K562 (cell line): ENCODE measurements at regions not wholly inside any gene's neighbourhood (a gene's known extent, or its start where the extent isn't known, plus 50 kb on each side); places are given as distances from the start of the nearest gene placed in this dataset.

Experiments
- ATAC-seq: fragments of 200-7000 bp; cut with Tn5 transposase; 3 replicates; pipeline ENCODE4 v1.9.1; 2020; ENCODE audit warnings: moderate library complexity
- BruUV-seq: library from RNA; stranded (reverse); fragments of 400-500 nt; replicated peaks from 2 replicates; lab custom pipeline; 2021; lab: Mats Ljungman, UMichigan
- CTCF ChIA-PET: fragments of 300-600 bp; formaldehyde crosslinking; extraction: SDS; loops from one replicate; lab custom pipeline; 2021; ENCODE audit warnings: low intra/inter-chr PET ratio; lab: Yijun Ruan, JAX
- POLR2A ChIA-PET: fragments of 300-600, 350-650 bp; sonication (Branson Sonifier 250); formaldehyde crosslinking; extraction: SDS; loops from one replicate; lab custom pipeline; 2021; ENCODE audit warnings: antibody characterized with exemption, inconsistent platforms; lab: Yijun Ruan, JAX
- DNase-seq, 4 experiments: peaks; one replicate each; pipeline versions ENCODE4 v3.0.0 to v3.0.0-alpha.2; 2011 to 2018; ENCODE audit warnings: low spot score in 3 of 4, mixed read lengths in 3 of 4; ENCODE audit errors: extremely low read depth in 1 of 4
- FAIRE-seq: peaks from 2 replicates; lab custom pipeline; 2011; peaks lifted over from hg19 to GRCh38; lab: Jason Lieb, UNC
- H2AFZ ChIP-seq: 2 replicates; pipeline ENCODE4 v1.6.0; 2011; ENCODE audit warnings: low read depth, low read length, control low read depth, inconsistent platforms
- H3K27ac ChIP-seq: fragments of 200-600 bp; 3 replicates; pipeline ENCODE4 v1.8.0; 2011; ENCODE audit warnings: low read depth, mild to moderate bottlenecking, control low read depth, inconsistent platforms, low read length, moderate library complexity, mixed read lengths; ENCODE audit errors: extremely low read depth
- H3K27me3 ChIP-seq, 2 experiments: fragments of 300-600 bp in 1 of 2; 2 replicates in 1 of 2; 3 replicates in 1 of 2; pipeline versions ENCODE4 v1.6.0 to v1.8.0; 2011; ENCODE audit warnings: inconsistent platforms in 2 of 2, low read length in 2 of 2, mild to moderate bottlenecking in 1 of 2, mixed read lengths in 1 of 2, moderate library complexity in 1 of 2; ENCODE audit not compliant: control insufficient read depth in 2 of 2, insufficient read depth in 2 of 2
- H3K36me3 ChIP-seq: fragments of 300-600 bp; 3 replicates; pipeline ENCODE4 v1.8.0; 2011; ENCODE audit warnings: mild to moderate bottlenecking, low read length, inconsistent platforms; ENCODE audit not compliant: control insufficient read depth, insufficient read depth
- H3K4me1 ChIP-seq, 2 experiments: fragments of 200-600 bp in 1 of 2; replicated peaks in 1 of 2; 2 replicates in 1 of 2; 3 replicates in 1 of 2; pipeline versions ENCODE4 v1.5.1 to v1.8.0; 2011; ENCODE audit warnings: inconsistent platforms in 2 of 2, low read length in 2 of 2, mild to moderate bottlenecking in 1 of 2, mixed read lengths in 1 of 2, moderate library complexity in 1 of 2; ENCODE audit not compliant: control insufficient read depth in 2 of 2, insufficient read depth in 2 of 2
- H3K4me2 ChIP-seq: 2 replicates; pipeline ENCODE4 v1.6.1; 2011; ENCODE audit warnings: low read length, control low read depth, inconsistent platforms, mixed read lengths; ENCODE audit not compliant: insufficient read depth
- H3K4me3 ChIP-seq: fragments of 200-600 bp; sonication (generic), shearing (Covaris generic); 2 replicates; pipeline ENCODE4 v1.5.1; 2016; ENCODE audit warnings: control low read depth, inconsistent platforms
- H3K79me2 ChIP-seq: fragments of 200-600 bp; 3 replicates; pipeline ENCODE4 v1.8.0; 2011; ENCODE audit warnings: low read length, inconsistent platforms; ENCODE audit not compliant: control insufficient read depth, insufficient read depth
- H3K9ac ChIP-seq, 2 experiments: 2 replicates each; pipeline versions ENCODE4 v1.6.0 to v1.6.1; 2011; ENCODE audit warnings: low read depth in 2 of 2, low read length in 2 of 2, control low read depth in 1 of 2, inconsistent platforms in 1 of 2, mild to moderate bottlenecking in 1 of 2, mixed read lengths in 1 of 2; ENCODE audit not compliant: insufficient read depth in 1 of 2
- H3K9me1 ChIP-seq: one replicate; pipeline ENCODE4 v1.6.0; 2011; ENCODE audit warnings: inconsistent platforms, mild to moderate bottlenecking, low read length, moderate library complexity; ENCODE audit not compliant: control insufficient read depth, insufficient read depth
- H3K9me3 ChIP-seq: replicated peaks from 2 replicates; pipeline ENCODE4 v1.5.1; 2011; ENCODE audit warnings: low read depth, low read length, inconsistent platforms; ENCODE audit not compliant: control insufficient read depth, insufficient read depth
- H4K20me1 ChIP-seq: replicated peaks from 2 replicates; pipeline ENCODE4 v1.6.1; 2011; ENCODE audit warnings: low read length, inconsistent platforms, mixed read lengths; ENCODE audit not compliant: control insufficient read depth, insufficient read depth
- ATF7 ChIP-seq: fragments of 450-650 bp; IDR thresholded peaks from 2 replicates; pipeline ENCODE4 v1.7.1; 2014; ENCODE audit warnings: mild to moderate bottlenecking, moderate library complexity
- CCAR2 ChIP-seq: fragments of 200-400 bp; formaldehyde crosslinking; IDR thresholded peaks from 2 replicates; pipeline ENCODE4 v1.6.1; 2017; ENCODE audit warnings: mild to moderate bottlenecking, low read depth, low read length
- HDAC8 ChIP-seq: fragments of 450-650 bp; IDR thresholded peaks from 2 replicates; pipeline ENCODE4 v1.6.1; 2016; ENCODE audit warnings: mild to moderate bottlenecking, missing genetic modification characterization, moderate library complexity, missing compliant biosample characterization
- HOXB6 ChIP-seq: fragments of 250-450 bp; sonication (Bioruptor Pico); IDR thresholded peaks from 2 replicates; pipeline ENCODE4 v1.5.1; 2022; ENCODE audit warnings: mild to moderate bottlenecking, borderline replicate concordance
- JUN ChIP-seq, 2 experiments: sonication (generic) in 1 of 2; formaldehyde crosslinking in 1 of 2; IDR thresholded peaks; 2 replicates each; pipeline versions ENCODE4 v1.6.1 to v1.8.0; 2012 to 2022; ENCODE audit warnings: borderline replicate concordance in 2 of 2, mild to moderate bottlenecking in 2 of 2, improper control_type of control experiment in 1 of 2, low read depth in 1 of 2, low read length in 1 of 2, missing genetic modification reagents in 1 of 2
- NCOA2 ChIP-seq, 2 experiments: fragments of 450-650 bp; IDR thresholded peaks; 2 replicates each; pipeline ENCODE4 v1.6.1; 2018; ENCODE audit warnings: mild to moderate bottlenecking in 2 of 2, moderate library complexity in 1 of 2; ENCODE audit not compliant: partially characterized antibody in 2 of 2
- POU5F1 ChIP-seq: fragments of 150-350 bp; IDR thresholded peaks from 2 replicates; pipeline ENCODE4 v1.6.1; 2014; ENCODE audit warnings: borderline replicate concordance, low read length, low read depth, mild to moderate bottlenecking; ENCODE audit not compliant: partially characterized antibody
- RBM22 ChIP-seq: fragments of 200-400 bp; formaldehyde crosslinking; IDR thresholded peaks from 2 replicates; pipeline ENCODE4 v1.6.1; 2018; ENCODE audit warnings: low read length, low read depth; ENCODE audit not compliant: poor library complexity, severe bottlenecking
- SMAD4 ChIP-seq: fragments of 250-450 bp; sonication (Bioruptor Pico); conservative IDR thresholded peaks from 2 replicates; pipeline ENCODE4 v1.8.0; 2021; ENCODE audit warnings: inconsistent platforms, mild to moderate bottlenecking, moderate library complexity
- SMARCC2 ChIP-seq: fragments of 450-650 bp; IDR thresholded peaks from 2 replicates; pipeline ENCODE4 v1.6.1; 2017; ENCODE audit warnings: antibody characterized with exemption, moderate library complexity, mild to moderate bottlenecking, low read depth
- TBL1XR1 ChIP-seq, 2 experiments: IDR thresholded peaks; 2 replicates each; pipeline ENCODE4 v1.6.1; 2012; ENCODE audit warnings: improper control_type of control experiment in 2 of 2, low read length in 2 of 2, mild to moderate bottlenecking in 1 of 2
- TEAD4 ChIP-seq, 2 experiments: sonication (generic) in 1 of 2; formaldehyde crosslinking in 1 of 2; IDR thresholded peaks; 2 replicates each; pipeline versions ENCODE4 v1.6.1 to v1.8.0; 2012 to 2022; ENCODE audit warnings: borderline replicate concordance in 1 of 2, inconsistent platforms in 1 of 2, low read length in 1 of 2, mild to moderate bottlenecking in 1 of 2, missing genetic modification reagents in 1 of 2
- ZFP36 ChIP-seq: fragments of 150-350 bp; IDR thresholded peaks from 2 replicates; pipeline ENCODE4 v1.6.1; 2018; ENCODE audit warnings: low read length, low read depth; ENCODE audit not compliant: partially characterized antibody
- ZNF280B ChIP-seq: fragments of 250-450 bp; sonication (Bioruptor Pico); IDR thresholded peaks from 2 replicates; pipeline ENCODE4 v1.5.1; 2021; ENCODE audit warnings: mild to moderate bottlenecking
- ZNF518B ChIP-seq: fragments of 250-450 bp; sonication (Bioruptor Pico); IDR thresholded peaks from 2 replicates; pipeline ENCODE4 v1.5.0; 2021; ENCODE audit warnings: mild to moderate bottlenecking, moderate library complexity
- ZNF75A ChIP-seq: fragments of 450-650 bp; formaldehyde crosslinking; IDR thresholded peaks from 2 replicates; pipeline ENCODE4 v1.4.0; 2020; ENCODE audit warnings: mild to moderate bottlenecking
- WGBS: fragments of 100-300 bp; shearing (Covaris generic); methylation state at CpG from one replicate; pipeline ENCODE4 v1.1.6; 2016; ENCODE audit warnings: low coverage, mixed read lengths; ENCODE audit not compliant: insufficient coverage; ENCODE audit errors: missing lambda C conversion rate; 5-methylcytosine and 5-hydroxymethylcytosine counted together
- in situ Hi-C: fragments of 300-500 bp; cut with MboI; formaldehyde crosslinking; loops from 4 replicates; pipeline ENCODE4 v1.15.0; 2018; ENCODE audit warnings: inconsistent platforms, mixed read lengths
- intact Hi-C: fragments of 100-400 bp; cut with micrococcal nuclease; formaldehyde crosslinking; loops from 2 replicates; pipeline ENCODE4 v1.14.2; 2022

- no TSS peak for BruUV-seq
- CTCF ChIA-PET: no interaction called here
- no peak overlapping the region for H2AFZ ChIP-seq
- H3K27ac ChIP-seq: no peak overlapping the region
- no peak for FAIRE-seq
- WGBS: 0% methylated on average over 4 of the region's 4 CpGs
- no peaks in the 10 kb centered on the region for H3K4me1 ChIP-seq
- H3K36me3 ChIP-seq: no peaks in the 10 kb centered on the region
- no peak for DNase-seq
- no peaks in the 10 kb centered on the region for H3K9me1 ChIP-seq
- no peak for ATAC-seq
- H3K9me3 ChIP-seq: no peaks in the 10 kb centered on the region
- H3K4me3 ChIP-seq: no peak overlapping the region
- no peak overlapping the region for H3K9ac ChIP-seq
- H3K4me2 ChIP-seq: no peak overlapping the region
- in situ Hi-C loops: no loop called here
- H4K20me1 ChIP-seq: no peaks in the 10 kb centered on the region
- POLR2A ChIA-PET: no interaction called here
- H3K79me2 ChIP-seq: no peaks in the 10 kb centered on the region
- no peaks in the 10 kb centered on the region for H3K27me3 ChIP-seq
- intact Hi-C loops: no loop called here
- TF ChIP-seq RBM22 (no peak), ZNF280B (CRISPR knock-in tag) (no peak), NCOA2 (IDR thresholded peaks at IDR 0.05; ENCODE audit: partially characterized antibody in 2 of 2) (no peak), TEAD4 (IDR thresholded peaks at IDR 0.05; ENCODE audit: low read length) (no peak), TEAD4 (CRISPR knock-in tag; IDR thresholded peaks at IDR 0.05; ENCODE audit: borderline replicate concordance) (no peak), ZNF518B (CRISPR knock-in tag) (no peak), ATF7 (no peak), SMARCC2 (no peak), POU5F1 (no peak), TBL1XR1 (IDR thresholded peaks at IDR 0.05; ENCODE audit: low read length in 2 of 2) (no peak), JUN (IDR thresholded peaks at IDR 0.05; ENCODE audit: borderline replicate concordance, low read depth, low read length) (no peak), JUN (CRISPR knock-in tag; IDR thresholded peaks at IDR 0.05; ENCODE audit: borderline replicate concordance) (no peak), HOXB6 (CRISPR knock-in tag) (no peak), CCAR2 (no peak), ZFP36 (no peak), HDAC8 (tag) (no peak), SMAD4 (CRISPR knock-in tag) (no peak), ZNF75A (CRISPR knock-in tag) (no peak)
These were observed 130.6 kb downstream of the HHIPL2 start for GRCh38 chr1:222417264-222417663.
